Bronchial epithelial cell (primary cell): ENCODE measurements at regions not wholly inside any gene's neighbourhood (a gene's known extent, or its start where the extent isn't known, plus 50 kb on each side); places are given as distances from the start of the nearest gene placed in this dataset.

ENCODE experiments used
- DNase-seq: peaks from one replicate; pipeline ENCODE4 v3.0.0-alpha.2; 2010; ENCODE audit warnings: low read depth
- FAIRE-seq: peaks from 2 replicates; lab custom pipeline; 2011; peaks lifted over from hg19 to GRCh38; lab: Jason Lieb, UNC
- H3K27me3 ChIP-seq: 2 replicates; pipeline ENCODE4 v1.5.1; 2011; ENCODE audit warnings: low read length; ENCODE audit not compliant: control insufficient read depth, insufficient read depth
- H3K36me3 ChIP-seq: 2 replicates; pipeline ENCODE4 v1.5.1; 2011; ENCODE audit warnings: low read length; ENCODE audit not compliant: control insufficient read depth, insufficient read depth
- H3K4me3 ChIP-seq: 2 replicates; pipeline ENCODE4 v1.5.1; 2011; ENCODE audit warnings: mild to moderate bottlenecking, low read depth, low read length, control low read depth
- CTCF ChIP-seq: IDR thresholded peaks from 2 replicates; pipeline ENCODE4 v1.5.1; 2011; ENCODE audit warnings: mild to moderate bottlenecking, moderate library complexity, low read length, control low read depth, inconsistent platforms; ENCODE audit not compliant: insufficient read depth, severe bottlenecking

- DNase-seq (peak; percentile 78), FAIRE-seq (no peak)
- TF ChIP-seq CTCF: no peak
- no peaks in the 10 kb centered on the region for H3K36me3 ChIP-seq
- no peaks in the 10 kb centered on the region for H3K27me3 ChIP-seq
- H3K4me3 ChIP-seq: no peak overlapping the region
Observed at GRCh38 chr13:51518827-51519226, 65.4 kb upstream of the WDFY2 start.

DNA sequence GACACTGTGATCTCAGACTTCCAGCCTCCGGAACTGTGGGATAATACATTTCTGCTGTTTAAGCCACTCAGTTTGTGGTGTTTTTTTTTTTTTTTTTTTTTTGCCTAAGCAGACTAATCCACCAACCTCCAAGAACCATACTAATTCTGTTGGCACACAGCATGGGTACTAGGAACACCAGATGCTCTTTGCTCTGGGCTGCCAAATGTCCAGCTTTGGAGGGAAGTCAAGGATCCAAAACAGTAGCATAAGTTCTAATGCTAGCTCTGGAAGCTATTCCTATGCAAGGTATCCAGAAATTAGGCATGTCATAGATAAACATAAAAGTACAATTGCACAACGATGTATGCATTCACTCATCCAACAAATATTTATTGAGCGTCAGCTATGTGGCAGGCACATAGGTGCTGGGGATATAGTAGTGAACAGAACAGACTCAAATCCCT lies 64.5 kb upstream of the WDFY2 start:
- Histone ChIP-seq H3K4me3 (no peak overlapping the region), H3K27me3 (no peaks in the 10 kb centered on the region), H3K36me3 (no peaks in the 10 kb centered on the region)
- TF ChIP-seq CTCF: no peak
- peak; percentile 86 for DNase-seq
- FAIRE-seq: no peak

GRCh38 chr13:51520524-51520923 lies 63.7 kb upstream of the WDFY2 start:
- FAIRE-seq (no peak), DNase-seq (peak; percentile 82)
- H3K27me3 ChIP-seq: no peaks in the 10 kb centered on the region
- no peak overlapping the region for H3K4me3 ChIP-seq
- H3K36me3 ChIP-seq: no peaks in the 10 kb centered on the region
- no peak for TF ChIP-seq CTCF

DNA sequence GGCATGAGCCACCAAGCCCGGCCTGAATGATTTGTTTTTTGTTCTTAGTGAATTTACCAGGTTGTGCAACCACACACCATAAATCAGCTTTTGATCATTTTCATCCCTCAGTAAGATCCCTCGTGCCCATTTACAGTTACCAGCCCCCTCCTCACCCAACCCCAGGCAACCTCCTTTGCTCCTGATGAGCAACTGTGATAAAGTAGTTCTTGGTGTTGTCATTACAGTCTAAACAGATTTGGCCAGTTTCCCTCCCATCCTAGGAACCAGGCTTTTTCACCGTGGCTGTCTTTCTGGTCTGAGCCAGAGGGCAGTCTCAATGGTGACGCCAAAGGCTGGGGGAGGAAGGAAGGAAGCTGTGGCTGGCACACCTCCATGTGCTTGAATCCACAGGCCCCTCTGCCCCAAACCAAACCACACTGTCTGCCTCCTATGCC lies 61.2 kb upstream of the WDFY2 start:
- Histone ChIP-seq H3K36me3 (no peaks in the 10 kb centered on the region), H3K4me3 (no peak overlapping the region), H3K27me3 (no peaks in the 10 kb centered on the region)
- FAIRE-seq (no peak), DNase-seq (peak; percentile 71)
- TF ChIP-seq CTCF: no peak

GRCh38 chr13:51524312-51524711 lies 60.0 kb upstream of the WDFY2 start:
- no peak for TF ChIP-seq CTCF
- Histone ChIP-seq H3K4me3 (no peak overlapping the region), H3K27me3 (no peaks in the 10 kb centered on the region), H3K36me3 (no peaks in the 10 kb centered on the region)
- FAIRE-seq: no peak
- DNase-seq: peak; percentile 48
